ENCODE measurements at regions not wholly inside any gene's neighbourhood (a gene's known extent, or its start where the extent isn't known, plus 50 kb on each side); places are given as distances from the start of the nearest gene placed in this dataset.

- TF ChIP-seq, protein P1, sequence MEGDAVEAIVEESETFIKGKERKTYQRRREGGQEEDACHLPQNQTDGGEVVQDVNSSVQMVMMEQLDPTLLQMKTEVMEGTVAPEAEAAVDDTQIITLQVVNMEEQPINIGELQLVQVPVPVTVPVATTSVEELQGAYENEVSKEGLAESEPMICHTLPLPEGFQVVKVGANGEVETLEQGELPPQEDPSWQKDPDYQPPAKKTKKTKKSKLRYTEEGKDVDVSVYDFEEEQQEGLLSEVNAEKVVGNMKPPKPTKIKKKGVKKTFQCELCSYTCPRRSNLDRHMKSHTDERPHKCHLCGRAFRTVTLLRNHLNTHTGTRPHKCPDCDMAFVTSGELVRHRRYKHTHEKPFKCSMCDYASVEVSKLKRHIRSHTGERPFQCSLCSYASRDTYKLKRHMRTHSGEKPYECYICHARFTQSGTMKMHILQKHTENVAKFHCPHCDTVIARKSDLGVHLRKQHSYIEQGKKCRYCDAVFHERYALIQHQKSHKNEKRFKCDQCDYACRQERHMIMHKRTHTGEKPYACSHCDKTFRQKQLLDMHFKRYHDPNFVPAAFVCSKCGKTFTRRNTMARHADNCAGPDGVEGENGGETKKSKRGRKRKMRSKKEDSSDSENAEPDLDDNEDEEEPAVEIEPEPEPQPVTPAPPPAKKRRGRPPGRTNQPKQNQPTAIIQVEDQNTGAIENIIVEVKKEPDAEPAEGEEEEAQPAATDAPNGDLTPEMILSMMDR (conservative IDR thresholded peaks at IDR 0.05; ENCODE audit: low read depth, low read length) = no peak
- no peak for TF ChIP-seq EZH2 (IDR thresholded peaks at IDR 0.05; ENCODE audit: borderline replicate concordance, low read depth, low read length, poor library complexity, severe bottlenecking)
Measured at GRCh38 chr11:109173504-109173903, 248.5 kb upstream of the C11orf87 start.

Data from A673 (cell line).